Heart right ventricle (tissue), 16 donors: ENCODE measurements at regions not wholly inside any gene's neighbourhood (a gene's known extent, or its start where the extent isn't known, plus 50 kb on each side); places are given as distances from the start of the nearest gene placed in this dataset.
A peak's percentile ranks its signal among the peaks of the same experiment; 100 is the strongest.
"Not testable (repeated sequence)": the region's sequence is repeated elsewhere in the genome, so short reads cannot be mapped to it uniquely, and the experiment has no call there.

Source experiments
- ATAC-seq, 8 donors: fragments of 200-7000 bp; cut with Tn5 transposase; one replicate each; pipeline ENCODE4 v1.9.1; 2020; ENCODE audit warnings: mild to moderate bottlenecking in 8 of 8, moderate library complexity in 8 of 8, moderate number of reproducible peaks in 1 of 8
- DNase-seq, 2 donors: peaks; one replicate each; pipeline ENCODE4 v3.0.0-alpha.2; 2020
- H3K27ac ChIP-seq, 10 donors: fragments of 200-600 bp; sonication (generic) in 2 of 10; one replicate each; pipeline versions ENCODE4 v1.5.0 to v1.8.0; 2020 to 2022; ENCODE audit warnings: mild to moderate bottlenecking in 3 of 10
- H3K27me3 ChIP-seq, 7 donors: fragments of 200-600 bp; one replicate each; pipeline ENCODE4 v1.8.0; 2021 to 2022; ENCODE audit warnings: mild to moderate bottlenecking in 2 of 7
- H3K36me3 ChIP-seq, 9 donors: fragments of 200-600 bp; sonication (generic) in 1 of 9; one replicate each; pipeline versions ENCODE4 v1.5.0 to v1.8.0; 2020 to 2022; ENCODE audit warnings: mild to moderate bottlenecking in 2 of 9
- H3K4me1 ChIP-seq, 9 donors: fragments of 200-600 bp; sonication (generic) in 1 of 9; one replicate each; pipeline versions ENCODE4 v1.5.0 to v1.8.0; 2020 to 2022; ENCODE audit warnings: mild to moderate bottlenecking in 4 of 9
- H3K4me3 ChIP-seq, 10 donors: fragments of 200-600 bp; sonication (generic) in 2 of 10; one replicate each; pipeline versions ENCODE4 v1.5.0 to v1.8.0; 2020 to 2022; ENCODE audit warnings: mild to moderate bottlenecking in 7 of 10, moderate library complexity in 2 of 10
- H3K9me3 ChIP-seq, 11 donors: fragments of 200-600 bp in 10 of 11; sonication (generic) in 2 of 11; one replicate each; pipeline versions ENCODE4 v1.5.0 to v1.8.0; 2013 to 2022; ENCODE audit warnings: mild to moderate bottlenecking in 2 of 11, control low read depth in 1 of 11, moderate library complexity in 1 of 11
- CTCF ChIP-seq, 9 donors: fragments of 200-600 bp; sonication (generic) in 2 of 9; IDR thresholded peaks; one replicate each; pipeline versions ENCODE4 v1.5.0 to v1.8.0; 2021 to 2022; ENCODE audit warnings: antibody characterized with exemption in 9 of 9, mild to moderate bottlenecking in 5 of 9, moderate library complexity in 1 of 9
- WGBS, 2 donors: extraction: QIAGEN DNeasy Blood & Tissue Kit; methylation state at CpG; one replicate each; pipeline ENCODE4 v1.1.7; 2013; ENCODE audit warnings: inconsistent platforms in 1 of 2; 5-methylcytosine and 5-hydroxymethylcytosine counted together
- intact Hi-C, 10 donors: fragments of 100-400 bp; cut with DNase I; formaldehyde crosslinking; loops; one replicate each; pipeline versions ENCODE4 v1.11.1 to v1.14.2; 2022
- donor health status: Arrhythmogenic right ventricular cardiomyopathy.
- donor health status: ischemic (EF 13 %, LVEDD 7.1; RV severe dilation, severe dysfunction).
- donor health status: healthy with polysubstance abuse.
- donor health status: DM: no; HTN: yes; CAD: no.
- donor health status: DM: no; HTN: no; CAD: no.
- donor health status: ischemic (EF 25% LVEDD 6.9; RV normal size, moderate dysfunction).
- donor health status: ischemic (EF 25% LVEDD 5.7; RV mildly dilated, moderate dysfunction).
- donor health status: healthy.
- donor health status: DM: yes; HTN: yes; CAD: no.
- donor health status: Ischemic cardiomyopathy.
- donor health status: ischemic (EF 35%, LVEDD 5.7; RV mildly dilated, moderate dysfunction).
- donor health status: nonischemic (EF 11% LVEDD 7.7; RV severe dilation, severe dysfunction).
- donor health status: DM: yes; HTN: yes; CAD: no.
- donor health status: PGD.
- donor health status: ischemic (EF 29% LVEDD 5.4; RV normal size, mild dysfunction).
- donor health status: nonischemic (EF 23%, LVEDD 6.1; RV moderate dilation, normal function).

DNA sequence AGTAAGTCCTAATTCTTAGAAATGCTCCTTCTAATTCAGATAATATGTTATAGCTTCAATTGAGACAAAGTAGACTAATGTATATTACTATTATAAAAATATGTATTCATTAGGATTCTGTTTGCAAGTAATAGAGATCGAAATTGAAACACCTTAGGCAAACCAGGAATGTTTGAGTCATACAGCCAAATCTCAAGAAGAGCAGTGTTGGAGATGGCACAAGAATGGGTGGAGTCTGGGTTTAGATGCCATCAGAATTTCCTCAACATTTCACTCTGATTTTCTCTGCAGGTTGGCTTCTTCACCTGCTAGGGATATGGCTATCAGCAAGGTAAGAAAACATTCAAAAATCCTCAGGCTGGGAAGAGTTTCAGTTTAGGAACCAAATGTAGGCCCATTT is 405.4 kb downstream of the CCDC85A start:
- intact Hi-C loops, result loop anchor here in 1 of 10 donors (10.0 kb wide), 1 partner anchor 274 kb away; no protein-coding TSS in a partner anchor

GRCh38 chr2:56589835-56590234 is 406.0 kb downstream of the CCDC85A start:
- ATAC-seq (peak in 1 of 8 donors; percentile 49), DNase-seq (no peak)
- Histone ChIP-seq H3K9me3 (no peaks in the 10 kb centered on the region), H3K36me3 (no peaks in the 10 kb centered on the region), H3K27ac (no peak overlapping the region), H3K27me3 (no peaks in the 10 kb centered on the region), H3K4me1 (peaks cover 0 to 19% (median 0%) of the 10 kb centered on the region in 9 donors), H3K4me3 (no peak overlapping the region)
- no peak for TF ChIP-seq CTCF (IDR thresholded peaks at IDR 0.05)
- intact Hi-C loops, result loop anchor here in 1 of 10 donors (10.0 kb wide), 1 partner anchor 275 kb away; no protein-coding TSS in a partner anchor

More for the DNA sequence above, 405.4 kb downstream of the CCDC85A start:
- Histone ChIP-seq H3K9me3 (no peaks in the 10 kb centered on the region), H3K36me3 (no peaks in the 10 kb centered on the region), H3K4me1 (peaks cover 0 to 19% (median 0%) of the 10 kb centered on the region in 9 donors), H3K27ac (no peak overlapping the region), H3K4me3 (no peak overlapping the region), H3K27me3 (no peaks in the 10 kb centered on the region)
- ATAC-seq (no peak), DNase-seq (no peak)
- 86 to 88% methylated on average over 1 of the region's 1 CpG for WGBS, 2 donors
- TF ChIP-seq CTCF (IDR thresholded peaks at IDR 0.05), result no peak

DNA sequence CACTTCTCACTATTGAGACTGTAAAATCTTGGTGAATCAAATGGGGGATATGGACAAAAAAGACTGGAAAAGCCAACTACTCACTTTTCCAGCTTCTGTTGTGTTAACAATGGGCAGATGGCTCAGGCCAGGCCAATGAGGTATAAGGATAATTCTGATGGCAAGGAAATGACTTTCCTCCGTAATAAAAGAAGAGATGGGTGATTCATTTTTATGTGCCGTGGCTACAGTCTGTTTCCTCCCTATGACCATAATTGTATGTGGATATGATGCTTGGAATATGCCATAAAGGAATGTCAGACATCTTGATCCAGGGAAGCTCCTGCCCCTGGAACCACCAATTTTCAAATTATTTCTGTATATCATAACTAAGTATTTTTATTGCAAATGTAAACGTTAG is 406.8 kb downstream of the CCDC85A start:
- ATAC-seq, result no peak
- WGBS, 2 donors, result 77% methylated on average over 3 of the region's 3 CpGs
- no peak overlapping the region for H3K4me3 ChIP-seq
- intact Hi-C loops, result no loop called here
- no peaks in the 10 kb centered on the region for H3K9me3 ChIP-seq
- H3K27ac ChIP-seq, result no peak overlapping the region
- DNase-seq, result no peak
- no peak for TF ChIP-seq CTCF (IDR thresholded peaks at IDR 0.05)
- H3K27me3 ChIP-seq, result no peaks in the 10 kb centered on the region
- no peaks in the 10 kb centered on the region for H3K36me3 ChIP-seq
- H3K4me1 ChIP-seq, result peaks cover 0 to 19% (median 0%) of the 10 kb centered on the region in 9 donors

DNA sequence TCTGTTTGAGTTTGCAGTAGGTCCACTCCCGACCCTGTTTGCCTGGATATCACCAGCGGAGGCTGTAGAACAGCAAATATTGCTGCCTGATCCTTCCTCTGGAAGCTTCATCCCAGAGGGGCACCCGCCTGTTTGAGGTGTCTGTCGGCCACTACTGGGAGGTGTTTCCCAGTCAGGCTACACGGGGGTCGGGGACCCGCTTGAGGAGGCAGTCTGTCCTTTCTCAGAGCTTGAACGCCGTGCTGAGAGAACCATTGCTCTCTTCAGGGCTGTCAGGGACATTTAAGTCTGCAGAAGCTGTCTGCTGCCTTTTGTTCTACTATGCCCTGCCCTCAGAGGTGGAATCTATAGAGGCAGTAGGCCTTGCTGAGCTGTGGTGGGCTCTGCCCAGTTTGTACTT is 422.3 kb downstream of the CCDC85A start:
- WGBS, 2 donors, result 92% methylated on average over 9 of the region's 9 CpGs

DNA sequence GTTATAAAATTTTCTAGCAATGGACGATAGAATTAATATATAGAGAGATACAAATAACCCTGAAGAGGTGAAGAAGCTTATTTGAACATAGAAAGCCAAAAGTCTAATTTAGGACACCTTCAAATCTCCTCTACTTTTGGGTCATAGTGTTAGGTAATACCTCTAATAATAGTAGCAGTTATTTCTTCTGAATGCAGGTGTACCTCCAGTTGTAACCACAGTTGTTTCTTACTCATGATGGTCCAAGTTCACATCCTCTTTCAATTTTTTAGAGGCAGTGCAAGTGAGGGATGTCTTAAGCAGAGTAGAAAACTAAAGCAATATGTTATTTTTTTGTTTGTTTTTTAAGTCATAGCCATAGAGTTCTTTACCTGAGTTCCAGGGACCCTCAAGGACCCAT is 429.5 kb downstream of the CCDC85A start:
- peaks cover 0 to under 1% (median 0%) of the 10 kb centered on the region in 11 donors for H3K9me3 ChIP-seq
- no peak for TF ChIP-seq CTCF (IDR thresholded peaks at IDR 0.05)
- H3K27me3 ChIP-seq, result no peaks in the 10 kb centered on the region
- ATAC-seq, result no peak
- no peak overlapping the region for H3K4me3 ChIP-seq
- no peaks in the 10 kb centered on the region for H3K36me3 ChIP-seq
- no peak overlapping the region for H3K27ac ChIP-seq
- WGBS, 2 donors, result 58 to 80% methylated on average over 1 of the region's 1 CpG
- no peaks in the 10 kb centered on the region for H3K4me1 ChIP-seq
- intact Hi-C loops, result loop anchor here in 1 of 10 donors (10.0 kb wide), 1 partner anchor 642 kb away; no protein-coding TSS in a partner anchor
- no peak for DNase-seq

More for the DNA sequence above, 422.3 kb downstream of the CCDC85A start:
- H3K27me3 ChIP-seq, H3K4me1 ChIP-seq, ATAC-seq, intact Hi-C loops, H3K27ac ChIP-seq, H3K4me3 ChIP-seq, H3K9me3 ChIP-seq, H3K36me3 ChIP-seq, DNase-seq: not testable (repeated sequence)
